Stromal cell of bone marrow (primary cell): ENCODE measurements at regions not wholly inside any gene's neighbourhood (a gene's known extent, or its start where the extent isn't known, plus 50 kb on each side); places are given as distances from the start of the nearest gene placed in this dataset.

Source experiments
- DNase-seq: peaks from one replicate; pipeline ENCODE4 v3.0.0-alpha.2; 2012; ENCODE audit warnings: low read depth

GRCh38 chr2:164090533-164090932 lies 354.7 kb upstream of the FIGN start:
- no peak for DNase-seq

GRCh38 chr2:164084066-164084465 lies 348.3 kb upstream of the FIGN start:
- no peak for DNase-seq

- DNase-seq = no peak
These were observed 344.7 kb upstream of the FIGN start for GRCh38 chr2:164080486-164080885.

GRCh38 chr2:164079258-164079657 lies 343.4 kb upstream of the FIGN start:
- no peak for DNase-seq

- DNase-seq = no peak
These were observed 342.6 kb upstream of the FIGN start for GRCh38 chr2:164078421-164078820.

- DNase-seq = no peak
These were observed 337.6 kb upstream of the FIGN start for GRCh38 chr2:164073101-164074074.

GRCh38 chr2:164069540-164069939 lies 333.7 kb upstream of the FIGN start:
- DNase-seq = no peak

- no peak for DNase-seq
These were observed 332.3 kb upstream of the FIGN start for GRCh38 chr2:164068063-164068462.

GRCh38 chr2:164066095-164066494 lies 330.3 kb upstream of the FIGN start:
- no peak for DNase-seq

- DNase-seq = no peak
These were observed 329.2 kb upstream of the FIGN start for GRCh38 chr2:164065038-164065437.

GRCh38 chr2:164061129-164061746 lies 325.4 kb upstream of the FIGN start:
- DNase-seq = no peak

- DNase-seq = no peak
These were observed 324.2 kb upstream of the FIGN start for GRCh38 chr2:164060031-164060430.

GRCh38 chr2:164055623-164056022 lies 319.8 kb upstream of the FIGN start:
- no peak for DNase-seq

GRCh38 chr2:164054651-164055050 lies 318.8 kb upstream of the FIGN start:
- no peak for DNase-seq

- no peak for DNase-seq
These were observed 317.2 kb upstream of the FIGN start for GRCh38 chr2:164053021-164053420.

- no peak for DNase-seq
These were observed 316.2 kb upstream of the FIGN start for GRCh38 chr2:164052006-164052405.

GRCh38 chr2:164048729-164049128 lies 312.9 kb upstream of the FIGN start:
- no peak for DNase-seq

GRCh38 chr2:164046040-164046439 lies 310.2 kb upstream of the FIGN start:
- no peak for DNase-seq

GRCh38 chr2:164044622-164045021 lies 308.8 kb upstream of the FIGN start:
- DNase-seq = no peak

- DNase-seq = no peak
These were observed 303.5 kb upstream of the FIGN start for GRCh38 chr2:164039270-164039669.

- DNase-seq = no peak
These were observed 297.2 kb upstream of the FIGN start for GRCh38 chr2:164032995-164033394.

GRCh38 chr2:164030623-164031022 lies 294.8 kb upstream of the FIGN start:
- no peak for DNase-seq

- peak; percentile 52 for DNase-seq
These were observed 293.2 kb upstream of the FIGN start for GRCh38 chr2:164028814-164029534.
